HG03159 (cell line): ENCODE measurements at regions not wholly inside any gene's neighbourhood (a gene's known extent, or its start where the extent isn't known, plus 50 kb on each side); places are given as distances from the start of the nearest gene placed in this dataset.
"Not testable (repeated sequence)": the region's sequence is repeated elsewhere in the genome, so short reads cannot be mapped to it uniquely, and the experiment has no call there.

ENCODE experiments used
- ATAC-seq: cut with Tn5 transposase; IDR thresholded peaks from one replicate; pipeline ENCODE4 v1.9.1; 2021; ENCODE audit warnings: mild to moderate bottlenecking, moderate library complexity; ENCODE audit not compliant: unreplicated experiment

GRCh38 chrX:42175843-42176242 lies 252.5 kb upstream of the CASK start:
- no peak for ATAC-seq

- ATAC-seq, result not testable (repeated sequence)
Measured at GRCh38 chrX:42157923-42158322, 234.6 kb upstream of the CASK start.

- ATAC-seq, result no peak
Measured at GRCh38 chrX:42151808-42152207, 228.5 kb upstream of the CASK start.

- no peak for ATAC-seq
Measured at GRCh38 chrX:42149765-42150164, 226.4 kb upstream of the CASK start.

GRCh38 chrX:42149281-42149680 lies 225.9 kb upstream of the CASK start:
- ATAC-seq, result no peak

- ATAC-seq, result no peak
Measured at GRCh38 chrX:42143866-42144592, 220.7 kb upstream of the CASK start.

- no peak for ATAC-seq
Measured at GRCh38 chrX:42140320-42140719, 217.0 kb upstream of the CASK start.

- ATAC-seq, result no peak
Measured at GRCh38 chrX:42135583-42136228, 212.4 kb upstream of the CASK start.

GRCh38 chrX:42131856-42132255 lies 208.5 kb upstream of the CASK start:
- ATAC-seq, result no peak

- ATAC-seq, result no peak
Measured at GRCh38 chrX:42129022-42129940, 205.9 kb upstream of the CASK start.

- ATAC-seq, result no peak
Measured at GRCh38 chrX:42128587-42128986, 205.2 kb upstream of the CASK start.

GRCh38 chrX:42128020-42128419 lies 204.7 kb upstream of the CASK start:
- peak; percentile 54 for ATAC-seq

- peak; percentile 25 for ATAC-seq
Measured at GRCh38 chrX:42127563-42127962, 204.2 kb upstream of the CASK start.

- no peak for ATAC-seq
Measured at GRCh38 chrX:42123369-42123768, 200.0 kb upstream of the CASK start.

- no peak for ATAC-seq
Measured at GRCh38 chrX:42119076-42119475, 195.7 kb upstream of the CASK start.

- ATAC-seq, result peak; percentile 79
Measured at GRCh38 chrX:42117318-42117717, 194.0 kb upstream of the CASK start.

GRCh38 chrX:42109428-42109827 lies 186.1 kb upstream of the CASK start:
- no peak for ATAC-seq

GRCh38 chrX:42107495-42108488 lies 184.4 kb upstream of the CASK start:
- ATAC-seq, result peak; percentile 58

GRCh38 chrX:42106556-42106955 lies 183.2 kb upstream of the CASK start:
- ATAC-seq, result no peak

GRCh38 chrX:42102586-42103282 lies 179.4 kb upstream of the CASK start:
- no peak for ATAC-seq
